Astrocyte (in vitro differentiated cells and primary cell): ENCODE measurements at regions not wholly inside any gene's neighbourhood (a gene's known extent, or its start where the extent isn't known, plus 50 kb on each side); places are given as distances from the start of the nearest gene placed in this dataset.

ENCODE experiments used
- DNase-seq: peaks from one replicate; pipeline ENCODE4 v3.0.0-alpha.2; 2010; ENCODE audit warnings: low read depth
- FAIRE-seq: peaks from 2 replicates; lab custom pipeline; 2011; peaks lifted over from hg19 to GRCh38; lab: Jason Lieb, UNC
- H2AFZ ChIP-seq: 2 replicates; pipeline ENCODE4 v1.6.0; 2012; ENCODE audit warnings: low read depth, low read length, inconsistent platforms
- H3K27ac ChIP-seq: 2 replicates; pipeline ENCODE4 v1.5.1; 2011; ENCODE audit warnings: low read depth, low read length, inconsistent platforms
- H3K27me3 ChIP-seq: 2 replicates; pipeline ENCODE4 v1.6.0; 2011; ENCODE audit warnings: low read length, inconsistent platforms; ENCODE audit not compliant: insufficient read depth
- H3K36me3 ChIP-seq: 2 replicates; pipeline ENCODE4 v1.5.1; 2011; ENCODE audit warnings: low read length, inconsistent platforms; ENCODE audit not compliant: insufficient read depth
- H3K4me1 ChIP-seq: 2 replicates; pipeline ENCODE4 v1.5.1; 2011; ENCODE audit warnings: low read length, inconsistent platforms; ENCODE audit not compliant: insufficient read depth
- H3K4me2 ChIP-seq: 2 replicates; pipeline ENCODE4 v1.6.0; 2012; ENCODE audit warnings: low read length, inconsistent platforms
- H3K4me3 ChIP-seq: 2 replicates; pipeline ENCODE4 v1.5.1; 2011; ENCODE audit warnings: low read depth, mild to moderate bottlenecking, low read length, inconsistent platforms; ENCODE audit not compliant: insufficient read depth
- H3K79me2 ChIP-seq: 2 replicates; pipeline ENCODE4 v1.6.0; 2012; ENCODE audit warnings: mild to moderate bottlenecking, low read length, inconsistent platforms; ENCODE audit not compliant: insufficient read depth
- H3K9ac ChIP-seq: 2 replicates; pipeline ENCODE4 v1.6.0; 2012; ENCODE audit warnings: mild to moderate bottlenecking, low read length, inconsistent platforms
- H3K9me3 ChIP-seq: 2 replicates; pipeline ENCODE4 v1.5.1; 2012; ENCODE audit warnings: low read depth, mild to moderate bottlenecking, low read length, inconsistent platforms; ENCODE audit not compliant: insufficient read depth
- H4K20me1 ChIP-seq: 2 replicates; pipeline ENCODE4 v1.6.0; 2012; ENCODE audit warnings: low read length, inconsistent platforms; ENCODE audit not compliant: insufficient read depth
- H3K27ac Mint-ChIP-seq: one replicate; pipeline ENCODE4 v1.8.0; 2021; ENCODE audit warnings: mild to moderate bottlenecking, mixed read lengths; ENCODE audit not compliant: unreplicated experiment
- H3K27me3 Mint-ChIP-seq: one replicate; pipeline ENCODE4 v1.8.0; 2021; ENCODE audit warnings: low read depth, mixed read lengths; ENCODE audit not compliant: unreplicated experiment
- H3K36me3 Mint-ChIP-seq: one replicate; pipeline ENCODE4 v1.8.0; 2021; ENCODE audit warnings: low read depth, mixed read lengths; ENCODE audit not compliant: unreplicated experiment
- H3K4me1 Mint-ChIP-seq: one replicate; pipeline ENCODE4 v1.8.0; 2021; ENCODE audit warnings: low read depth, mixed read lengths; ENCODE audit not compliant: unreplicated experiment
- H3K4me3 Mint-ChIP-seq: one replicate; pipeline ENCODE4 v1.8.0; 2021; ENCODE audit warnings: mild to moderate bottlenecking, moderate library complexity, mixed read lengths; ENCODE audit not compliant: unreplicated experiment
- H3K9me3 Mint-ChIP-seq: one replicate; pipeline ENCODE4 v1.8.0; 2021; ENCODE audit warnings: mild to moderate bottlenecking, mixed read lengths; ENCODE audit not compliant: unreplicated experiment
- CTCF ChIP-seq: IDR thresholded peaks from 2 replicates; pipeline ENCODE4 v1.5.1; 2011; ENCODE audit warnings: low read depth, mild to moderate bottlenecking, inconsistent platforms, low read length, moderate library complexity; ENCODE audit not compliant: insufficient read depth
- EZH2 ChIP-seq: IDR thresholded peaks from 2 replicates; pipeline ENCODE4 v1.6.1; 2012; ENCODE audit warnings: mild to moderate bottlenecking, low read length, inconsistent platforms; ENCODE audit not compliant: insufficient read depth

DNA sequence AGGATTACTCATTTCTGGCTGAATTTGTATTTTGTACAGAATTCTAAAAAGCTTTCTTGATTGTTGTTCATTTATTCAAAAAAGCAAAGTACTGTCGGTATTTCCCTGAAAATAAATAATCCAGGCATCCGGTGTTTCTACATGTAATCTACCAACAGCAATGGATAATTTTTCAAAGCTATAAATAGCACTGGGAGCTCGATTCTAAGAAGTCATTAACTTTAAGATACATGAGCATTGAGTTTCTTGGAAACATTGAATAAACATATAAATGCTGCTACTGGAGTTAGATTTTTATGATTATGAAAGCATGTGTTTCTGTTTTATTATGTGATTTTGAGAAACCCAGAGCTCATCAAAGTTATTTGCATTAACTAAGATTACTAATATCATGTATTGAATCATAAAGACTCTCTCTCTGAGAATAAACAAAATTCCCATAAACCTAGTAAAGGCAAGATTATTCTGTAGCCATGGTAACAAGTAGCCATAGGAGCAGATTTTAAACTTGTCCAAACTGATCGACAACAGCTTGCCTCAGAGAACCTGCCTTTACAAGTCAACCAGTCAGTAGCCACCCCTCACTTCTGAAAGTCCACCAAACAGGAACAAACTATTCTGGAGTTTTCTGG is 197.0 kb downstream of the DRD1 start:
- Mint-ChIP-seq H3K4me3 (no peak overlapping the region), H3K9me3 (peaks cover 6% of the 10 kb centered on the region), H3K36me3 (peaks cover 3% of the 10 kb centered on the region), H3K4me1 (peaks cover 24% of the 10 kb centered on the region), H3K27me3 (peaks cover 14% of the 10 kb centered on the region), H3K27ac (peak overlapping the region; percentile 88)
- DNase-seq (peak; percentile 10), FAIRE-seq (no peak)
- Histone ChIP-seq H3K4me2 (peak overlapping the region; percentile 68), H3K27ac (peak overlapping the region; percentile 79), H3K9me3 (no peaks in the 10 kb centered on the region), H3K36me3 (no peaks in the 10 kb centered on the region), H4K20me1 (no peaks in the 10 kb centered on the region), H3K9ac (peak overlapping the region; percentile 49), H3K4me1 (peaks cover 27% of the 10 kb centered on the region), H3K4me3 (no peak overlapping the region), H2AFZ (no peak overlapping the region), H3K27me3 (no peaks in the 10 kb centered on the region), H3K79me2 (no peaks in the 10 kb centered on the region)
- TF ChIP-seq CTCF (no peak), EZH2 (no peak)

- H3K4me1 ChIP-seq: peaks cover 21% of the 10 kb centered on the region
- no peak overlapping the region for H3K4me3 ChIP-seq
- peak overlapping the region; percentile 49 for H3K9ac ChIP-seq
- FAIRE-seq (peak; percentile 96), DNase-seq (peak; percentile 99)
- H3K4me2 ChIP-seq: peak overlapping the region; percentile 68
- H3K27me3 Mint-ChIP-seq: peaks cover 19% of the 10 kb centered on the region
- H3K36me3 ChIP-seq: no peaks in the 10 kb centered on the region
- H3K4me1 Mint-ChIP-seq: peaks cover 22% of the 10 kb centered on the region
- peak overlapping the region; percentile 60 for H2AFZ ChIP-seq
- no peak for TF ChIP-seq CTCF
- no peak for TF ChIP-seq EZH2
- no peaks in the 10 kb centered on the region for H3K79me2 ChIP-seq
- no peaks in the 10 kb centered on the region for H4K20me1 ChIP-seq
- H3K27ac ChIP-seq: peak overlapping the region; percentile 79
- H3K27me3 ChIP-seq: no peaks in the 10 kb centered on the region
- peaks cover 3% of the 10 kb centered on the region for H3K36me3 Mint-ChIP-seq
- H3K4me3 Mint-ChIP-seq: no peak overlapping the region
- H3K9me3 Mint-ChIP-seq: peaks cover 6% of the 10 kb centered on the region
- peak overlapping the region; percentile 88 for H3K27ac Mint-ChIP-seq
- no peaks in the 10 kb centered on the region for H3K9me3 ChIP-seq
These were observed 197.6 kb downstream of the DRD1 start for GRCh38 chr5:175246242-175246888.

- TF ChIP-seq CTCF (no peak), EZH2 (no peak)
- DNase-seq (no peak), FAIRE-seq (no peak)
- Histone ChIP-seq H3K4me1 (peaks cover 21% of the 10 kb centered on the region), H2AFZ (no peak overlapping the region), H3K4me2 (no peak overlapping the region), H3K36me3 (no peaks in the 10 kb centered on the region), H3K27me3 (no peaks in the 10 kb centered on the region), H4K20me1 (no peaks in the 10 kb centered on the region), H3K27ac (no peak overlapping the region), H3K4me3 (no peak overlapping the region), H3K79me2 (no peaks in the 10 kb centered on the region), H3K9me3 (no peaks in the 10 kb centered on the region), H3K9ac (no peak overlapping the region)
- Mint-ChIP-seq H3K36me3 (no peaks in the 10 kb centered on the region), H3K27me3 (peaks cover 19% of the 10 kb centered on the region), H3K4me3 (no peak overlapping the region), H3K27ac (no peak overlapping the region), H3K4me1 (peaks cover 22% of the 10 kb centered on the region), H3K9me3 (peaks cover 2% of the 10 kb centered on the region)
These were observed 200.5 kb downstream of the DRD1 start for GRCh38 chr5:175243441-175243840.
